ENCODE measurements at regions not wholly inside any gene's neighbourhood (a gene's known extent, or its start where the extent isn't known, plus 50 kb on each side); places are given as distances from the start of the nearest gene placed in this dataset.

GRCh38 chr5:78724061-78724460 lies 75.5 kb upstream of the LHFPL2 start:
- TF ChIP-seq CTCF (IDR thresholded peaks at IDR 0.05; ENCODE audit: extremely low read depth in 1 of 2, insufficient read depth in 1 of 2, low read depth in 1 of 2, low read length in 2 of 2): no peak
- no peak for TF ChIP-seq MYC (IDR thresholded peaks at IDR 0.05; ENCODE audit: low read depth, low read length)
- no peak for TF ChIP-seq GATA2 (IDR thresholded peaks at IDR 0.05; ENCODE audit: insufficient read depth, insufficient read length, low read depth, low read length)
